ENCODE measurements at regions not wholly inside any gene's neighbourhood (a gene's known extent, or its start where the extent isn't known, plus 50 kb on each side); places are given as distances from the start of the nearest gene placed in this dataset.
A peak's percentile ranks its signal among the peaks of the same experiment; 100 is the strongest.

DNA sequence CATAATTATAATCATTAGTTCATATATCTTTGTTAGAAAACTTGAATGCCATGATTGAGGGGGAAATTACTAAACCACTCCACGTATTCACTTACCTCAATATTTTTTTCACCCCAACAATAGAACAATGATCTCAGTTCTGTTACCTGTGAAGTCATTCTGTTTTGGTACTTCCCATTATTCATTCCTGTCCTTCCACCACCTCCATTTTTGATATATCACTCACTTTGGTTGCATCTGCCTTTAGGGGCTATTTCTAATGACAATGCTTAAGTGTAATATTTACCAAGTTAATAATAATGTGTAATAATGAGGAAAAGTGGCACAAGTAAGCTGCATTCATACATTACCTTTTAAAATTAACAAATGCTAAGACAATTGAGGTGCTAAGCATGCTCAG is 218.4 kb downstream of the SPATA31D1 start:
- Histone ChIP-seq H4K20me1 (ENCODE audit: low read depth) (no peaks in the 10 kb centered on the region), H3K79me2 (ENCODE audit: low read depth) (no peaks in the 10 kb centered on the region), H3K9me3 (ENCODE audit: low read depth) (no peaks in the 10 kb centered on the region), H3K27me3 (no peaks in the 10 kb centered on the region), H3K36me3 (no peaks in the 10 kb centered on the region), H3K4me2 (no peak overlapping the region), H3K27ac (no peak overlapping the region), H3K9ac (no peak overlapping the region), H2AFZ (replicated peaks) (no peak overlapping the region), H3F3A (ENCODE audit: low read depth) (no peaks in the 10 kb centered on the region), H3K4me3 (no peak overlapping the region), H3K4me1 (no peaks in the 10 kb centered on the region)
- no peak overlapping the region for H3K27ac Mint-ChIP-seq
- no peaks in the 10 kb centered on the region for H3K4me1 Mint-ChIP-seq
- TF ChIP-seq CTCF (IDR thresholded peaks at IDR 0.05) (no peak), EZH2 (IDR thresholded peaks at IDR 0.05) (no peak), EZH2phosphoT487 (IDR thresholded peaks at IDR 0.05) (no peak)
- no peak overlapping the region for H3K4me3 Mint-ChIP-seq
- H3K27me3 Mint-ChIP-seq (ENCODE audit: insufficient read depth, low read depth) = peaks cover 3% of the 10 kb centered on the region
- H3K36me3 Mint-ChIP-seq = no peaks in the 10 kb centered on the region
- DNase-seq (ENCODE audit: low spot score) = no peak
- H3K9me3 Mint-ChIP-seq = peaks cover 5% of the 10 kb centered on the region

- DNase-seq (ENCODE audit: low spot score) = no peak
- no peak overlapping the region for H3K4me3 Mint-ChIP-seq
- no peaks in the 10 kb centered on the region for H3K9me3 ChIP-seq (ENCODE audit: low read depth)
- no peak overlapping the region for H3K4me2 ChIP-seq
- H3K4me3 ChIP-seq = no peak overlapping the region
- H3K9me3 Mint-ChIP-seq = peaks cover 7% of the 10 kb centered on the region
- H3K27ac Mint-ChIP-seq = no peak overlapping the region
- peaks cover 3% of the 10 kb centered on the region for H3K27me3 Mint-ChIP-seq (ENCODE audit: insufficient read depth, low read depth)
- H2AFZ ChIP-seq (replicated peaks) = peak overlapping the region; percentile 18
- H4K20me1 ChIP-seq (ENCODE audit: low read depth) = no peaks in the 10 kb centered on the region
- H3K9ac ChIP-seq = no peak overlapping the region
- no peaks in the 10 kb centered on the region for H3K36me3 ChIP-seq
- H3K27ac ChIP-seq = no peak overlapping the region
- no peaks in the 10 kb centered on the region for H3K4me1 ChIP-seq
- no peaks in the 10 kb centered on the region for H3K27me3 ChIP-seq
- no peaks in the 10 kb centered on the region for H3K4me1 Mint-ChIP-seq
- no peaks in the 10 kb centered on the region for H3K36me3 Mint-ChIP-seq
- TF ChIP-seq CTCF (IDR thresholded peaks at IDR 0.05) (no peak), EZH2 (IDR thresholded peaks at IDR 0.05) (no peak), EZH2phosphoT487 (IDR thresholded peaks at IDR 0.05) (no peak)
- H3K79me2 ChIP-seq (ENCODE audit: low read depth) = no peaks in the 10 kb centered on the region
- no peaks in the 10 kb centered on the region for H3F3A ChIP-seq (ENCODE audit: low read depth)
These were observed 220.3 kb downstream of the SPATA31D1 start for GRCh38 chr9:82208741-82209450.

- H2AFZ ChIP-seq (replicated peaks) = no peak overlapping the region
- Mint-ChIP-seq H3K4me1 (no peaks in the 10 kb centered on the region), H3K9me3 (peaks cover 7% of the 10 kb centered on the region), H3K36me3 (no peaks in the 10 kb centered on the region), H3K27ac (no peak overlapping the region), H3K27me3 (ENCODE audit: insufficient read depth, low read depth) (peaks cover 3% of the 10 kb centered on the region), H3K4me3 (no peak overlapping the region)
- no peaks in the 10 kb centered on the region for H3K27me3 ChIP-seq
- no peak overlapping the region for H3K27ac ChIP-seq
- no peak overlapping the region for H3K4me2 ChIP-seq
- H3K36me3 ChIP-seq = no peaks in the 10 kb centered on the region
- no peak for DNase-seq (ENCODE audit: low spot score)
- no peaks in the 10 kb centered on the region for H3K79me2 ChIP-seq (ENCODE audit: low read depth)
- H3K4me3 ChIP-seq = no peak overlapping the region
- no peaks in the 10 kb centered on the region for H4K20me1 ChIP-seq (ENCODE audit: low read depth)
- H3K9me3 ChIP-seq (ENCODE audit: low read depth) = no peaks in the 10 kb centered on the region
- no peak overlapping the region for H3K9ac ChIP-seq
- TF ChIP-seq CTCF (IDR thresholded peaks at IDR 0.05) (no peak), EZH2 (IDR thresholded peaks at IDR 0.05) (no peak), EZH2phosphoT487 (IDR thresholded peaks at IDR 0.05) (no peak)
- no peaks in the 10 kb centered on the region for H3K4me1 ChIP-seq
- H3F3A ChIP-seq (ENCODE audit: low read depth) = no peaks in the 10 kb centered on the region
These were observed 221.4 kb downstream of the SPATA31D1 start for GRCh38 chr9:82209797-82210470.
